ENCODE measurements at regions not wholly inside any gene's neighbourhood (a gene's known extent, or its start where the extent isn't known, plus 50 kb on each side); places are given as distances from the start of the nearest gene placed in this dataset.

DNA sequence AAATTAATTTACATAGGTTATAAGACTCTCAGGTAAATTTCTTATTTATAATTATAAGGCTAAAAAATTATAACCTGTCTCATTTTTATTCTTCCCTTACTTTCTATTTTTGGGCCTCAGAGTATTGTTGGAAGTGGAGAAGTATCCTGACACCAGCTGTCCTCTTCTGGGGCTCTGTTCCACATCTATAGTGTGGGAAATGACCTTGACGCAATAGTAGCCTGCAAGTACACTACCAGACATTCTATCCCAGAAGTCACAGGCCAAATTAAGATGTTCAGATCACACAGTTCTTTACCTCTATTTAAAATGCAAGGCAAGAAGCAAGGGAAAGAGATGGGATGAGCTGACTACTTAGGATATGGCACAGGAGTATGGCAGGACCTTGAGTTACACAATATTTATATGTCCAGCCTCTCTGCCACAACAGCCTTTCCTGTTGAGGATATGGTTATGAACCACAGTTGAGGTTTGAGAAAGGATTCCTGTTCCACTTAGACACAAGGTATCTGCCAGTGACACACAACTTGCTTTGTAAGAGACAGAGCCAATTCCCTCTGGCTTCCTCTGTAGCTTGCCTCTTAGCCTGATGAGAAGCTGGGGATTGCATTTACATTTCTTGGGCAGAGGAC, 158.0 kb upstream of the IL12A start:
- Histone ChIP-seq H3K9me2 (no peaks in the 10 kb centered on the region), H3F3A (replicated peaks; ENCODE audit: insufficient read depth) (peaks cover 3% of the 10 kb centered on the region), H3K4me3 (ENCODE audit: low read depth in 2 of 2, low read length in 1 of 2) (no peak overlapping the region), H3K9me3 (no peaks in the 10 kb centered on the region), H4K20me1 (ENCODE audit: insufficient read depth) (no peaks in the 10 kb centered on the region; the same call in 1 of the 2 replicates), H2AFZ (ENCODE audit: low read depth) (no peak overlapping the region), H3K27me3 (ENCODE audit: insufficient read depth) (no peaks in the 10 kb centered on the region), H3K79me2 (ENCODE audit: insufficient read depth) (peaks cover 90% of the 10 kb centered on the region), H3K4me1 (ENCODE audit: control insufficient read depth in 1 of 2, insufficient read depth in 2 of 2, low read depth in 1 of 2, low read length in 1 of 2) (peaks cover 16 to 26% of the 10 kb centered on the region in 2 experiments), H3K27ac (ENCODE audit: low read depth in 2 of 2, low read length in 1 of 2) (peak overlapping the region in 1 of 2 experiments; percentile 96; a peak in 2 of 4 replicates), H3K4me2 (no peak overlapping the region), H3K9ac (no peak overlapping the region), H3K36me3 (replicated peaks in 1 of 2; ENCODE audit: control insufficient read depth in 1 of 2, insufficient read depth in 2 of 2, low read length in 1 of 2) (no peaks in the 10 kb centered on the region)
- DNase-seq, result no peak
- TF ChIP-seq EP300 (IDR thresholded peaks at IDR 0.05; ENCODE audit: borderline replicate concordance in 1 of 2, low read depth in 1 of 2, low read length in 1 of 2), result no peak
- WGBS (ENCODE audit: low lambda C conversion rate), result 100% methylated on average over 1 of the region's 1 CpG
- ChIA-PET POLR2A (interaction anchor here (1.0 to 3.5 kb wide), 6 partner anchors 10 to 54 kb away, joined by 3 to 27 read pairs (median 8); partner anchors contain the start of gene SCHIP1), CTCF (interaction anchor here (1.3 to 12.4 kb wide), 6 partner anchors 12 to 570 kb away, joined by 3 to 189 read pairs (median 102); partner anchors contain the start of gene IL12A)

DNA sequence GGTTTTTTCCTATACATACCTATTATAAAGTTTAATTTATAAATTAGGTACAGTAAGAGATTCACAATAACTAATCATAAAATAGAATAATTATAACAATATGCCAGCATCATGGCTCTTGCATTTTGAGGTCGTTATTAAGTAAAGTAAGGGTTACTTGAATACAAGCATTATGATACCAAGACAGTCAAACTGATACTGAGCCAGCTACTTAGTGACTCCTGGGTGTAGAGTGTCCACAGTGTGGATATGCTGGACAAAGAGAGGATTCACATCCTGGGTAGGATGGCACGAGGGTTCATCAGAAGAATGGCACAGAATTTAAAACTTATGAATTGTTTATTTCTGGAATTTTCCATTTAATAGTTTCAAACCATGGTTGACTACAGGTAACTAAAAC, 157.2 kb upstream of the IL12A start:
- Histone ChIP-seq H3K36me3 (replicated peaks in 1 of 2; ENCODE audit: control insufficient read depth in 1 of 2, insufficient read depth in 2 of 2, low read length in 1 of 2) (no peaks in the 10 kb centered on the region), H3K27me3 (ENCODE audit: insufficient read depth) (no peaks in the 10 kb centered on the region), H3K4me1 (ENCODE audit: control insufficient read depth in 1 of 2, insufficient read depth in 2 of 2, low read depth in 1 of 2, low read length in 1 of 2) (peaks cover 17 to 24% of the 10 kb centered on the region in 2 experiments), H3K9ac (no peak overlapping the region), H4K20me1 (ENCODE audit: insufficient read depth) (peaks cover 3% of the 10 kb centered on the region; the same call in 1 of the 2 replicates), H3K4me2 (no peak overlapping the region), H2AFZ (ENCODE audit: low read depth) (no peak overlapping the region), H3F3A (replicated peaks; ENCODE audit: insufficient read depth) (peaks cover 12% of the 10 kb centered on the region), H3K4me3 (ENCODE audit: low read depth in 2 of 2, low read length in 1 of 2) (no peak overlapping the region), H3K79me2 (ENCODE audit: insufficient read depth) (peaks cover 90% of the 10 kb centered on the region), H3K9me2 (no peaks in the 10 kb centered on the region), H3K27ac (ENCODE audit: low read depth in 2 of 2, low read length in 1 of 2) (no peak overlapping the region; a peak in 1 of 4 replicates), H3K9me3 (no peaks in the 10 kb centered on the region)
- POLR2A ChIA-PET, result interaction anchor here (1.0 to 3.5 kb wide), 2 partner anchors 9 to 28 kb away, joined by 3 to 27 read pairs; partner anchors contain the start of gene SCHIP1
- no peak for TF ChIP-seq FOXJ3 (CRISPR knock-in tag; IDR thresholded peaks at IDR 0.05)
- TF ChIP-seq MEF2A (IDR thresholded peaks at IDR 0.05; ENCODE audit: borderline replicate concordance, low read depth), result no peak
- TF ChIP-seq, protein P1, sequence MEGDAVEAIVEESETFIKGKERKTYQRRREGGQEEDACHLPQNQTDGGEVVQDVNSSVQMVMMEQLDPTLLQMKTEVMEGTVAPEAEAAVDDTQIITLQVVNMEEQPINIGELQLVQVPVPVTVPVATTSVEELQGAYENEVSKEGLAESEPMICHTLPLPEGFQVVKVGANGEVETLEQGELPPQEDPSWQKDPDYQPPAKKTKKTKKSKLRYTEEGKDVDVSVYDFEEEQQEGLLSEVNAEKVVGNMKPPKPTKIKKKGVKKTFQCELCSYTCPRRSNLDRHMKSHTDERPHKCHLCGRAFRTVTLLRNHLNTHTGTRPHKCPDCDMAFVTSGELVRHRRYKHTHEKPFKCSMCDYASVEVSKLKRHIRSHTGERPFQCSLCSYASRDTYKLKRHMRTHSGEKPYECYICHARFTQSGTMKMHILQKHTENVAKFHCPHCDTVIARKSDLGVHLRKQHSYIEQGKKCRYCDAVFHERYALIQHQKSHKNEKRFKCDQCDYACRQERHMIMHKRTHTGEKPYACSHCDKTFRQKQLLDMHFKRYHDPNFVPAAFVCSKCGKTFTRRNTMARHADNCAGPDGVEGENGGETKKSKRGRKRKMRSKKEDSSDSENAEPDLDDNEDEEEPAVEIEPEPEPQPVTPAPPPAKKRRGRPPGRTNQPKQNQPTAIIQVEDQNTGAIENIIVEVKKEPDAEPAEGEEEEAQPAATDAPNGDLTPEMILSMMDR (IDR thresholded peaks at IDR 0.05), result no peak
- no peak for TF ChIP-seq TCF12 (IDR thresholded peaks at IDR 0.05)
- TF ChIP-seq NRF1 (IDR thresholded peaks at IDR 0.05; ENCODE audit: low read depth, low read length), result no peak
- TF ChIP-seq RXRA (IDR thresholded peaks at IDR 0.05; ENCODE audit: borderline replicate concordance, low read depth), result no peak
- TF ChIP-seq, protein P2, sequence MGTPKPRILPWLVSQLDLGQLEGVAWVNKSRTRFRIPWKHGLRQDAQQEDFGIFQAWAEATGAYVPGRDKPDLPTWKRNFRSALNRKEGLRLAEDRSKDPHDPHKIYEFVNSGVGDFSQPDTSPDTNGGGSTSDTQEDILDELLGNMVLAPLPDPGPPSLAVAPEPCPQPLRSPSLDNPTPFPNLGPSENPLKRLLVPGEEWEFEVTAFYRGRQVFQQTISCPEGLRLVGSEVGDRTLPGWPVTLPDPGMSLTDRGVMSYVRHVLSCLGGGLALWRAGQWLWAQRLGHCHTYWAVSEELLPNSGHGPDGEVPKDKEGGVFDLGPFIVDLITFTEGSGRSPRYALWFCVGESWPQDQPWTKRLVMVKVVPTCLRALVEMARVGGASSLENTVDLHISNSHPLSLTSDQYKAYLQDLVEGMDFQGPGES (IDR thresholded peaks at IDR 0.05; ENCODE audit: low read depth, low read length), result no peak
- no peak for TF ChIP-seq POLR2AphosphoS5 (IDR thresholded peaks at IDR 0.05; ENCODE audit: low read depth, low read length)
- TF ChIP-seq EP300 (IDR thresholded peaks at IDR 0.05; ENCODE audit: borderline replicate concordance in 1 of 2, low read depth in 1 of 2, low read length in 1 of 2), result no peak
- TF ChIP-seq, protein P3, sequence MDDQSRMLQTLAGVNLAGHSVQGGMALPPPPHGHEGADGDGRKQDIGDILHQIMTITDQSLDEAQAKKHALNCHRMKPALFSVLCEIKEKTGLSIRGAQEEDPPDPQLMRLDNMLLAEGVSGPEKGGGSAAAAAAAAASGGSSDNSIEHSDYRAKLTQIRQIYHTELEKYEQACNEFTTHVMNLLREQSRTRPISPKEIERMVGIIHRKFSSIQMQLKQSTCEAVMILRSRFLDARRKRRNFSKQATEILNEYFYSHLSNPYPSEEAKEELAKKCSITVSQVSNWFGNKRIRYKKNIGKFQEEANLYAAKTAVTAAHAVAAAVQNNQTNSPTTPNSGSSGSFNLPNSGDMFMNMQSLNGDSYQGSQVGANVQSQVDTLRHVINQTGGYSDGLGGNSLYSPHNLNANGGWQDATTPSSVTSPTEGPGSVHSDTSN (IDR thresholded peaks at IDR 0.05), result no peak
- TF ChIP-seq GABPA (IDR thresholded peaks at IDR 0.05; ENCODE audit: low read depth), result no peak
- TF ChIP-seq SIN3A (IDR thresholded peaks at IDR 0.05; ENCODE audit: borderline replicate concordance, low read depth, low read length), result no peak
- WGBS (ENCODE audit: low lambda C conversion rate), result 91% methylated on average over 2 of the region's 2 CpGs
- no peak for DNase-seq
- CTCF ChIA-PET, result interaction anchor here (2.2 to 12.4 kb wide), 5 partner anchors 13 to 174 kb away, joined by 8 to 189 read pairs (median 160); partner anchors contain the start of gene IL12A
